ENCODE measurements at regions not wholly inside any gene's neighbourhood (a gene's known extent, or its start where the extent isn't known, plus 50 kb on each side); places are given as distances from the start of the nearest gene placed in this dataset.

- TF ChIP-seq EZH2 (IDR thresholded peaks at IDR 0.05; ENCODE audit: borderline replicate concordance, insufficient read depth, low read length, poor library complexity, severe bottlenecking) (no peak), CTCF (IDR thresholded peaks at IDR 0.05; ENCODE audit: poor library complexity, severe bottlenecking) (no peak), RAD21 (conservative IDR thresholded peaks at IDR 0.05) (no peak)
These were observed 671.2 kb downstream of the COL12A1 start for GRCh38 chr6:74534465-74535211.

All from neural cell (in vitro differentiated cells).